ACC112 (cell line): ENCODE measurements at regions not wholly inside any gene's neighbourhood (a gene's known extent, or its start where the extent isn't known, plus 50 kb on each side); places are given as distances from the start of the nearest gene placed in this dataset.

Experiments
- H2AFZ ChIP-seq: fragments of 200-600 bp; sonication (generic); one replicate; pipeline ENCODE4 v1.6.0; 2017; ENCODE audit warnings: antibody characterized with exemption, low read length; ENCODE audit not compliant: unreplicated experiment
- H3K27ac ChIP-seq: fragments of 200-600 bp; sonication (generic); 2 replicates; pipeline ENCODE4 v1.5.1; 2014; ENCODE audit warnings: low read depth, mild to moderate bottlenecking, antibody characterized with exemption, low read length, moderate library complexity
- H3K27me3 ChIP-seq: fragments of 200-600 bp; sonication (generic); 2 replicates; pipeline ENCODE4 v1.6.1; 2014; ENCODE audit warnings: mild to moderate bottlenecking, antibody characterized with exemption, low read length, moderate library complexity, mixed read lengths; ENCODE audit not compliant: insufficient read depth
- H3K36me3 ChIP-seq: fragments of 200-600 bp; sonication (generic); 2 replicates; pipeline ENCODE4 v1.6.1; 2016; ENCODE audit warnings: mild to moderate bottlenecking, antibody characterized with exemption, low read length, moderate library complexity, mixed read lengths; ENCODE audit not compliant: insufficient read depth
- H3K4me1 ChIP-seq: fragments of 200-600 bp; sonication (generic); one replicate; pipeline ENCODE4 v1.6.1; 2016; ENCODE audit warnings: low read length, mixed read lengths; ENCODE audit not compliant: insufficient read depth, unreplicated experiment, control insufficient read depth
- H3K4me3 ChIP-seq: fragments of 200-600 bp; sonication (generic); 2 replicates; pipeline ENCODE4 v1.5.1; 2014; ENCODE audit warnings: mild to moderate bottlenecking, low read depth, low read length
- H3K79me2 ChIP-seq: fragments of 200-600 bp; sonication (generic); one replicate; pipeline ENCODE4 v1.6.0; 2016; ENCODE audit warnings: low read length; ENCODE audit not compliant: control insufficient read depth, unreplicated experiment, insufficient read depth

- Histone ChIP-seq H3K36me3 (no peaks in the 10 kb centered on the region), H3K27ac (peak overlapping the region; percentile 95), H3K79me2 (no peaks in the 10 kb centered on the region), H2AFZ (peak overlapping the region; percentile 70), H3K27me3 (no peaks in the 10 kb centered on the region), H3K4me1 (peaks cover 46% of the 10 kb centered on the region), H3K4me3 (peak overlapping the region; percentile 57)
Measured at GRCh38 chr11:110833033-110833484, 120.8 kb upstream of the ARHGAP20 start.

- Histone ChIP-seq H3K4me3 (peak overlapping the region; percentile 57), H3K36me3 (no peaks in the 10 kb centered on the region), H3K4me1 (peaks cover 46% of the 10 kb centered on the region), H3K27me3 (no peaks in the 10 kb centered on the region), H2AFZ (peak overlapping the region; percentile 70), H3K27ac (peak overlapping the region; percentile 95), H3K79me2 (no peaks in the 10 kb centered on the region)
Measured at GRCh38 chr11:110832539-110832938, 120.3 kb upstream of the ARHGAP20 start.

- Histone ChIP-seq H2AFZ (peak overlapping the region; percentile 70), H3K27me3 (no peaks in the 10 kb centered on the region), H3K79me2 (no peaks in the 10 kb centered on the region), H3K4me3 (peak overlapping the region; percentile 57; the same call in 1 of the 2 replicates), H3K36me3 (no peaks in the 10 kb centered on the region), H3K4me1 (peaks cover 46% of the 10 kb centered on the region), H3K27ac (peak overlapping the region; percentile 95)
Measured at GRCh38 chr11:110832080-110832479, 119.8 kb upstream of the ARHGAP20 start.

GRCh38 chr11:110830747-110831146 is 118.5 kb upstream of the ARHGAP20 start:
- Histone ChIP-seq H3K4me3 (no peak overlapping the region), H3K79me2 (no peaks in the 10 kb centered on the region), H3K27ac (no peak overlapping the region), H3K27me3 (no peaks in the 10 kb centered on the region), H3K36me3 (no peaks in the 10 kb centered on the region), H2AFZ (no peak overlapping the region), H3K4me1 (peaks cover 46% of the 10 kb centered on the region)

- H2AFZ ChIP-seq, result no peak overlapping the region
- H3K27ac ChIP-seq, result no peak overlapping the region
- H3K4me1 ChIP-seq, result peaks cover 46% of the 10 kb centered on the region
- no peaks in the 10 kb centered on the region for H3K79me2 ChIP-seq
- H3K4me3 ChIP-seq, result no peak overlapping the region
- no peaks in the 10 kb centered on the region for H3K36me3 ChIP-seq
- H3K27me3 ChIP-seq, result no peaks in the 10 kb centered on the region
Measured at GRCh38 chr11:110830344-110830743, 118.1 kb upstream of the ARHGAP20 start.

- no peaks in the 10 kb centered on the region for H3K79me2 ChIP-seq
- no peaks in the 10 kb centered on the region for H3K36me3 ChIP-seq
- peaks cover 46% of the 10 kb centered on the region for H3K4me1 ChIP-seq
- no peak overlapping the region for H3K4me3 ChIP-seq
- H3K27me3 ChIP-seq, result no peaks in the 10 kb centered on the region
- no peak overlapping the region for H3K27ac ChIP-seq
- H2AFZ ChIP-seq, result peak overlapping the region; percentile 15
Measured at GRCh38 chr11:110829873-110830272, 117.6 kb upstream of the ARHGAP20 start.

GRCh38 chr11:110828086-110828485 is 115.8 kb upstream of the ARHGAP20 start:
- Histone ChIP-seq H3K4me1 (peaks cover 37% of the 10 kb centered on the region), H3K4me3 (no peak overlapping the region), H3K27me3 (no peaks in the 10 kb centered on the region), H3K27ac (no peak overlapping the region), H3K79me2 (no peaks in the 10 kb centered on the region), H2AFZ (no peak overlapping the region), H3K36me3 (no peaks in the 10 kb centered on the region)

GRCh38 chr11:110827276-110827675 is 115.0 kb upstream of the ARHGAP20 start:
- Histone ChIP-seq H3K79me2 (no peaks in the 10 kb centered on the region), H3K27ac (no peak overlapping the region), H3K36me3 (no peaks in the 10 kb centered on the region), H3K4me1 (peaks cover 30% of the 10 kb centered on the region), H3K4me3 (no peak overlapping the region), H3K27me3 (no peaks in the 10 kb centered on the region), H2AFZ (no peak overlapping the region)

GRCh38 chr11:110824912-110825620 is 112.8 kb upstream of the ARHGAP20 start:
- Histone ChIP-seq H3K4me3 (no peak overlapping the region), H3K27me3 (no peaks in the 10 kb centered on the region), H2AFZ (no peak overlapping the region)

GRCh38 chr11:110818032-110818687 is 105.9 kb upstream of the ARHGAP20 start:
- H3K27ac ChIP-seq, result peak overlapping the region; percentile 28
- H3K27me3 ChIP-seq, result no peaks in the 10 kb centered on the region
- no peaks in the 10 kb centered on the region for H3K79me2 ChIP-seq
- H3K4me3 ChIP-seq, result no peak overlapping the region
- no peak overlapping the region for H2AFZ ChIP-seq
- H3K36me3 ChIP-seq, result no peaks in the 10 kb centered on the region
- H3K4me1 ChIP-seq, result peaks cover 12% of the 10 kb centered on the region

More at GRCh38 chr11:110824912-110825620, 112.8 kb upstream of the ARHGAP20 start:
- peaks cover 9% of the 10 kb centered on the region for H3K4me1 ChIP-seq
- no peaks in the 10 kb centered on the region for H3K79me2 ChIP-seq
- no peak overlapping the region for H3K27ac ChIP-seq
- H3K36me3 ChIP-seq, result no peaks in the 10 kb centered on the region
